ENCODE measurements at regions not wholly inside any gene's neighbourhood (a gene's known extent, or its start where the extent isn't known, plus 50 kb on each side); places are given as distances from the start of the nearest gene placed in this dataset.
"Not testable (repeated sequence)": the region's sequence is repeated elsewhere in the genome, so short reads cannot be mapped to it uniquely, and the experiment has no call there.

- POLR2A ChIA-PET, H3K9me3 Mint-ChIP-seq: not testable (repeated sequence)
Measured at GRCh38 chr1:116200343-116200742, 89.1 kb downstream of the MAB21L3 start.

GRCh38 chr1:116201911-116202310, 90.7 kb downstream of the MAB21L3 start:
- no CpG with 5 or more reads among the region's 3 CpGs for WGBS (ENCODE audit: insufficient coverage)
- POLR2A ChIA-PET = no interaction called here
- no peak overlapping the region for H3K4me3 Mint-ChIP-seq
- H3K9me3 ChIP-seq = no peaks in the 10 kb centered on the region
- no peak overlapping the region for H3K27ac ChIP-seq (ENCODE audit: low read length)
- no peaks in the 10 kb centered on the region for H3K36me3 Mint-ChIP-seq
- H3K27ac Mint-ChIP-seq = no peak overlapping the region
- peaks cover 0 to 6% (median 0%) of the 10 kb centered on the region in 3 donors for H3K9me3 Mint-ChIP-seq
- no peak overlapping the region for H3K4me3 ChIP-seq (ENCODE audit: control insufficient read depth in 1 of 2, extremely low read depth in 1 of 2, low read length in 1 of 2)
- no peaks in the 10 kb centered on the region for H3K36me3 ChIP-seq (ENCODE audit: control insufficient read depth in 2 of 2, extremely low read depth in 1 of 2, insufficient read depth in 1 of 2, low read length in 1 of 2)
- H3K27me3 Mint-ChIP-seq = peaks cover 16 to 17% of the 10 kb centered on the region in 2 donors
- no peak for ATAC-seq (replicated peaks in 1 of 4)
- CTCF ChIA-PET = no interaction called here
- DNase-seq = no peak
- H3K27me3 ChIP-seq (replicated peaks in 1 of 2; ENCODE audit: control insufficient read depth in 2 of 2, extremely low read depth in 1 of 2, insufficient read depth in 2 of 2, low read length in 1 of 2) = peaks cover 0 to 5% of the 10 kb centered on the region in 2 experiments
- H3K4me1 Mint-ChIP-seq = no peaks in the 10 kb centered on the region
- H3K4me1 ChIP-seq (ENCODE audit: control insufficient read depth in 1 of 2, extremely low read depth in 1 of 2, insufficient read depth in 2 of 2, low read length in 2 of 2) = no peaks in the 10 kb centered on the region

More at GRCh38 chr1:116200343-116200742, 89.1 kb downstream of the MAB21L3 start:
- not testable (repeated sequence) for H3K4me3 ChIP-seq (ENCODE audit: control insufficient read depth in 1 of 2, extremely low read depth in 1 of 2, low read length in 1 of 2); H3K27ac ChIP-seq (ENCODE audit: low read length); H3K4me1 Mint-ChIP-seq; ATAC-seq (replicated peaks in 1 of 4); H3K27ac Mint-ChIP-seq; H3K27me3 ChIP-seq (replicated peaks in 1 of 2; ENCODE audit: control insufficient read depth in 2 of 2, extremely low read depth in 1 of 2, insufficient read depth in 2 of 2, low read length in 1 of 2); H3K9me3 ChIP-seq; DNase-seq; H3K4me1 ChIP-seq (ENCODE audit: control insufficient read depth in 1 of 2, extremely low read depth in 1 of 2, insufficient read depth in 2 of 2, low read length in 2 of 2); H3K36me3 Mint-ChIP-seq; H3K4me3 Mint-ChIP-seq; H3K36me3 ChIP-seq (ENCODE audit: control insufficient read depth in 2 of 2, extremely low read depth in 1 of 2, insufficient read depth in 1 of 2, low read length in 1 of 2)
- CTCF ChIA-PET = interaction anchor here in 1 of 2 donors (0.6 kb wide), 1 partner anchor 1091 kb away, joined by 5 read pairs; no protein-coding TSS in a partner anchor
- no CpG with 5 or more reads among the region's 2 CpGs for WGBS (ENCODE audit: insufficient coverage)
- H3K27me3 Mint-ChIP-seq = peaks cover 17% of the 10 kb centered on the region in 2 donors

GRCh38 chr1:116203181-116203723, 92.1 kb downstream of the MAB21L3 start:
- Mint-ChIP-seq H3K9me3 (peaks cover 0 to 6% (median 0%) of the 10 kb centered on the region in 3 donors), H3K36me3 (no peaks in the 10 kb centered on the region), H3K27ac (no peak overlapping the region), H3K4me3 (no peak overlapping the region), H3K27me3 (peaks cover 16 to 17% of the 10 kb centered on the region in 2 donors), H3K4me1 (no peaks in the 10 kb centered on the region)
- Histone ChIP-seq H3K36me3 (ENCODE audit: control insufficient read depth in 2 of 2, extremely low read depth in 1 of 2, insufficient read depth in 1 of 2, low read length in 1 of 2) (no peaks in the 10 kb centered on the region), H3K27ac (ENCODE audit: low read length) (no peak overlapping the region), H3K4me3 (ENCODE audit: control insufficient read depth in 1 of 2, extremely low read depth in 1 of 2, low read length in 1 of 2) (no peak overlapping the region), H3K9me3 (no peaks in the 10 kb centered on the region), H3K4me1 (ENCODE audit: control insufficient read depth in 1 of 2, extremely low read depth in 1 of 2, insufficient read depth in 2 of 2, low read length in 2 of 2) (no peaks in the 10 kb centered on the region), H3K27me3 (replicated peaks in 1 of 2; ENCODE audit: control insufficient read depth in 2 of 2, extremely low read depth in 1 of 2, insufficient read depth in 2 of 2, low read length in 1 of 2) (peaks cover 0 to 5% of the 10 kb centered on the region in 2 experiments)
- no peak for DNase-seq
- CTCF ChIA-PET = no interaction called here
- POLR2A ChIA-PET = no interaction called here
- no peak for ATAC-seq (replicated peaks in 1 of 4)
- no CpG with 5 or more reads among the region's 5 CpGs for WGBS (ENCODE audit: insufficient coverage)

GRCh38 chr1:116203920-116204319, 92.7 kb downstream of the MAB21L3 start:
- CTCF ChIA-PET = no interaction called here
- Mint-ChIP-seq H3K4me3 (no peak overlapping the region), H3K9me3 (peaks cover 0 to 6% (median 0%) of the 10 kb centered on the region in 3 donors), H3K36me3 (no peaks in the 10 kb centered on the region), H3K27me3 (peaks cover 16 to 17% of the 10 kb centered on the region in 2 donors), H3K4me1 (no peaks in the 10 kb centered on the region), H3K27ac (no peak overlapping the region)
- no peak for ATAC-seq (replicated peaks in 1 of 4)
- Histone ChIP-seq H3K4me1 (ENCODE audit: control insufficient read depth in 1 of 2, extremely low read depth in 1 of 2, insufficient read depth in 2 of 2, low read length in 2 of 2) (no peaks in the 10 kb centered on the region), H3K4me3 (ENCODE audit: control insufficient read depth in 1 of 2, extremely low read depth in 1 of 2, low read length in 1 of 2) (no peak overlapping the region), H3K27me3 (replicated peaks in 1 of 2; ENCODE audit: control insufficient read depth in 2 of 2, extremely low read depth in 1 of 2, insufficient read depth in 2 of 2, low read length in 1 of 2) (peaks cover 0 to 5% of the 10 kb centered on the region in 2 experiments), H3K27ac (ENCODE audit: low read length) (no peak overlapping the region), H3K9me3 (no peaks in the 10 kb centered on the region), H3K36me3 (ENCODE audit: control insufficient read depth in 2 of 2, extremely low read depth in 1 of 2, insufficient read depth in 1 of 2, low read length in 1 of 2) (no peaks in the 10 kb centered on the region)
- POLR2A ChIA-PET = no interaction called here
- no CpG with 5 or more reads among the region's 4 CpGs for WGBS (ENCODE audit: insufficient coverage)
- DNase-seq = no peak

- Histone ChIP-seq H3K27me3 (replicated peaks in 1 of 2; ENCODE audit: control insufficient read depth in 2 of 2, extremely low read depth in 1 of 2, insufficient read depth in 2 of 2, low read length in 1 of 2) (peaks cover 0 to 5% of the 10 kb centered on the region in 2 experiments), H3K9me3 (no peaks in the 10 kb centered on the region), H3K27ac (ENCODE audit: low read length) (no peak overlapping the region), H3K36me3 (ENCODE audit: control insufficient read depth in 2 of 2, extremely low read depth in 1 of 2, insufficient read depth in 1 of 2, low read length in 1 of 2) (no peaks in the 10 kb centered on the region), H3K4me1 (ENCODE audit: control insufficient read depth in 1 of 2, extremely low read depth in 1 of 2, insufficient read depth in 2 of 2, low read length in 2 of 2) (no peaks in the 10 kb centered on the region), H3K4me3 (ENCODE audit: control insufficient read depth in 1 of 2, extremely low read depth in 1 of 2, low read length in 1 of 2) (no peak overlapping the region)
- no peaks in the 10 kb centered on the region for H3K36me3 Mint-ChIP-seq
- DNase-seq (no peak), ATAC-seq (replicated peaks in 1 of 4) (no peak)
- POLR2A ChIA-PET = no interaction called here
- CTCF ChIA-PET = interaction anchor here in 1 of 2 donors (0.9 kb wide), 1 partner anchor 22 kb away, joined by 3 read pairs; no protein-coding TSS in a partner anchor
- H3K4me3 Mint-ChIP-seq = no peak overlapping the region
- 94% methylated on average over 3 of the region's 3 CpGs for WGBS (ENCODE audit: insufficient coverage)
- H3K27me3 Mint-ChIP-seq = peaks cover 12 to 13% of the 10 kb centered on the region in 2 donors
- H3K27ac Mint-ChIP-seq = no peak overlapping the region
- peaks cover 0 to 6% (median 0%) of the 10 kb centered on the region in 3 donors for H3K9me3 Mint-ChIP-seq
- H3K4me1 Mint-ChIP-seq = no peaks in the 10 kb centered on the region
Measured at GRCh38 chr1:116205941-116206679, 94.9 kb downstream of the MAB21L3 start.

- H3K9me3 Mint-ChIP-seq = peaks cover 0 to 6% (median 0%) of the 10 kb centered on the region in 3 donors
- Histone ChIP-seq H3K27ac (ENCODE audit: low read length) (no peak overlapping the region), H3K27me3 (replicated peaks in 1 of 2; ENCODE audit: control insufficient read depth in 2 of 2, extremely low read depth in 1 of 2, insufficient read depth in 2 of 2, low read length in 1 of 2) (peaks cover 0 to 5% of the 10 kb centered on the region in 2 experiments), H3K4me3 (ENCODE audit: control insufficient read depth in 1 of 2, extremely low read depth in 1 of 2, low read length in 1 of 2) (no peak overlapping the region), H3K9me3 (no peaks in the 10 kb centered on the region), H3K4me1 (ENCODE audit: control insufficient read depth in 1 of 2, extremely low read depth in 1 of 2, insufficient read depth in 2 of 2, low read length in 2 of 2) (no peaks in the 10 kb centered on the region), H3K36me3 (ENCODE audit: control insufficient read depth in 2 of 2, extremely low read depth in 1 of 2, insufficient read depth in 1 of 2, low read length in 1 of 2) (no peaks in the 10 kb centered on the region)
- H3K27ac Mint-ChIP-seq = no peak overlapping the region
- CTCF ChIA-PET = no interaction called here
- POLR2A ChIA-PET = interaction anchor here in 1 of 2 donors (0.6 kb wide), 1 partner anchor 769 kb away, joined by 4 read pairs; no protein-coding TSS in a partner anchor
- peaks cover 8 to 15% of the 10 kb centered on the region in 2 donors for H3K27me3 Mint-ChIP-seq
- H3K4me3 Mint-ChIP-seq = no peak overlapping the region
- no CpG with 5 or more reads among the region's 4 CpGs for WGBS (ENCODE audit: insufficient coverage)
- no peaks in the 10 kb centered on the region for H3K4me1 Mint-ChIP-seq
- H3K36me3 Mint-ChIP-seq = no peaks in the 10 kb centered on the region
- ATAC-seq (replicated peaks in 1 of 4) (no peak), DNase-seq (no peak)
Measured at GRCh38 chr1:116207126-116207735, 96.0 kb downstream of the MAB21L3 start.
